ELF-1 (cell line): ENCODE measurements at regions not wholly inside any gene's neighbourhood (a gene's known extent, or its start where the extent isn't known, plus 50 kb on each side); places are given as distances from the start of the nearest gene placed in this dataset.

Source experiments
- DNase-seq: peaks from one replicate; pipeline ENCODE4 v3.0.0-alpha.2; 2016; ENCODE audit warnings: low read depth, low spot score

GRCh38 chr13:37364007-37364406, 234.6 kb downstream of the POSTN start:
- DNase-seq: no peak

GRCh38 chr13:37361608-37362007, 237.0 kb downstream of the POSTN start:
- DNase-seq: no peak

DNA sequence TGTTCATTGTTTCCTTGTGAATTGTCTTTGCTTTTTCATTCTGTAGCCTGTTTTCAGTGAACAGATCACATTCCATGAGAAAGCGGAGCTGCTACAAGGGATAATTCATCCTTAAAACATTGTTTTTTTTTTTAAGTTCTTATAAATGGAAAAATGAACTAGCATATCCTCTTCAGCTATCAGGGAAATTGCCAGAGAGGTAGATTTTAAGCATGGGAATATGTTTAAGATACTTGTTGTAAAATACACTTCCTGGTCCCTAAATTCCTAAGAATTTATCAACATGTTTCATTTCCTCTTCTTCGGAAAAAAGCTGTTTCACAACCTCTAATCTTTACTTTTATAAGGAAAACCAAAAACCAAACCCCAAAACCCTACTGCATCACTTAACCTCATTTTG, 238.0 kb downstream of the POSTN start:
- no peak for DNase-seq

DNA sequence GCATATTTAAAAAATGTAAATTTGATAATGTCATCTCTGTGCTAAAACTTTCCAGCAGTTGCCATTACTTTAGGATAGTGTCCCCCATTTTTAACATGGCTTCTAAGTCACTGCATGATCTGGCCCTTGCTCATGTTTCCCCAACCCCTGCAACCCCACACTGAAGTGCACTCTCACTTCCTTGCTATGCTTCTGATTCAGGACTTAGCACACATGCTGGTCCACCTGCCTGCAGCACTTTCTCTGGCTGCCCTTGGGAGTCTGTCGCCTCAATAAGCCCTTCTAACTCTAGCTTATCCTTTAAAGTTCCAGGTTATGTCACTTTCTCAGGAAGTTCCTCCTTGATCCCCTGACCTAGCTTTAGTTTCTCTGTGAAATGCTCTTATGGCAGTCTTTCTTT, 241.0 kb downstream of the POSTN start:
- DNase-seq: no peak

GRCh38 chr13:37353911-37354310, 244.7 kb downstream of the POSTN start:
- no peak for DNase-seq

GRCh38 chr13:37351211-37351610, 245.7 kb upstream of the CSNK1A1L start:
- no peak for DNase-seq

GRCh38 chr13:37349916-37350315, 244.5 kb upstream of the CSNK1A1L start:
- DNase-seq: no peak

- no peak for DNase-seq
Measured at GRCh38 chr13:37348916-37349643, 243.6 kb upstream of the CSNK1A1L start.

GRCh38 chr13:37345869-37346268, 240.4 kb upstream of the CSNK1A1L start:
- no peak for DNase-seq

- DNase-seq: no peak
Measured at GRCh38 chr13:37345391-37345790, 239.9 kb upstream of the CSNK1A1L start.

- DNase-seq: no peak
Measured at GRCh38 chr13:37344056-37344455, 238.6 kb upstream of the CSNK1A1L start.

DNA sequence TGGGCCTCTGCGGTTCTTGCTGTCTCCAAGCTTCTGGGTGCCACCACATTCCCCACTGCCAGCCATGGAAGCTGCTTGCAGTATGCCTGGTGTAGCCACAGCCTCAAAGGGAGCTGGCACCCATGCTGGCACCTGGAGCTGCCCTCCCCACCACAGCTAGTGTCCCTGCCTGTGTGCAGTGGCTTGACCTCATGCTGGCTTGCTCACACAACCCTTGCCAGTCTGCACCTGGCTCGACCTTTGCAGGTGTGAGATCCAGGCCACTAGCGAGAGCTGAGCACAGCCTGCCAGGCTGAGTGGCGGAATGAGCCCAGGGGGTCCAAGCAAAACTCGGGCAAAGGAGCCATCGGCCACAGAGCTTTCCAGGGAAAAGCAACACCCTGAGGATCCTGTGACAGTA, 236.7 kb upstream of the CSNK1A1L start:
- DNase-seq: no peak

GRCh38 chr13:37340901-37341670, 235.6 kb upstream of the CSNK1A1L start:
- no peak for DNase-seq

- no peak for DNase-seq
Measured at GRCh38 chr13:37339386-37339735, 233.9 kb upstream of the CSNK1A1L start.

GRCh38 chr13:37338726-37339385, 233.4 kb upstream of the CSNK1A1L start:
- no peak for DNase-seq

DNA sequence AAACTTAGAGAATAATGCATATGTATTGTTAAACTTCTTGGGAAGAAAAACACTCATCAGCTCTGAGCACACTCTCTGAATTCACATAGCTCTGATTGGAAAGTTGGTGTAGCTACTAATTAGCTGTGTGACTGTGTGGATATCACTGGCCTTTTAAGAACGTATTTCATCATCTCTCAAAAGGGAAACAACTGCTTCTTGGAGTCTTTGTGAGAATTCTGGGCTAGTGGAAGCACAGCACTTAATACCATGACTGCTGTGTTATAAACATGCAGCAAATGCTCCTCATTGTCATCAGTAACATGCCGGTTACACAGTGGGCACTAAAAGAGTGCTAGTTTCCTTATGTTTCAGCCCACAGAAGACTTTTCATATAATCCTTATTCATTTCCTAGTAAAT, 220.9 kb upstream of the CSNK1A1L start:
- no peak for DNase-seq

GRCh38 chr13:37319031-37319443, 213.6 kb upstream of the CSNK1A1L start:
- no peak for DNase-seq

DNA sequence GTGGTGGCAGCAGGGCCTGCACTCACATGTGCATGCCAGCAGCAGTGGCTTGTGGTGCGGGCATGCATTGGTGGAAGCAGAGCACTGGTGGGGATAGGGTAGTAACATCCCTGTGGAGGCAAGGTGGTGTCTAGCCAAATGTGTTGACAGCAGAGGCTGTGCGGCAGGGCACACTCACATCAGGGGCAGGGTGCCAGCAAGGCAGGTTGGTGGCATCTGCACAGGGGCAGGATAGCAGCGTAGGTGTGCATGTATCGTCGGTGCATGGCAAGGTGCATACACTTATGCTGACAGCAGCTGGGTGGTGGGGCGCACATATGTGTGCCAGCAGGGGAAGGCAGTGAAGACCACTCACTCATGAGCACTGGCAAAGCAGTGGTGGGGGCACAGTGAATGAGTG, 211.5 kb upstream of the CSNK1A1L start:
- no peak for DNase-seq

GRCh38 chr13:37313372-37313771, 207.9 kb upstream of the CSNK1A1L start:
- no peak for DNase-seq

- no peak for DNase-seq
Measured at GRCh38 chr13:37306778-37307544, 201.5 kb upstream of the CSNK1A1L start.

GRCh38 chr13:37303606-37304005, 198.1 kb upstream of the CSNK1A1L start:
- DNase-seq: no peak

- no peak for DNase-seq
Measured at GRCh38 chr13:37302686-37303085, 197.2 kb upstream of the CSNK1A1L start.
